Stomach (tissue), 4 donors: ENCODE measurements at regions not wholly inside any gene's neighbourhood (a gene's known extent, or its start where the extent isn't known, plus 50 kb on each side); places are given as distances from the start of the nearest gene placed in this dataset.

Experiments used
- POLR2A ChIP-seq, 4 donors: fragments of 450-650 bp; IDR thresholded peaks; one replicate each; pipeline ENCODE4 v1.6.1; 2016; ENCODE audit warnings: antibody characterized with exemption in 4 of 4, control low read depth in 2 of 4, mild to moderate bottlenecking in 1 of 4, moderate library complexity in 1 of 4
- TF ChIP-seq, protein P1 (sequence below), 7 experiments: fragments of 450-650 bp in 4 of 7; fragments of 200-600 bp in 3 of 7; sonication (generic) in 3 of 7; IDR thresholded peaks; one replicate each; pipeline ENCODE4 v1.5.1; 2016 to 2019; ENCODE audit warnings: antibody characterized with exemption in 7 of 7, control low read depth in 2 of 7, mild to moderate bottlenecking in 1 of 7

DNA sequence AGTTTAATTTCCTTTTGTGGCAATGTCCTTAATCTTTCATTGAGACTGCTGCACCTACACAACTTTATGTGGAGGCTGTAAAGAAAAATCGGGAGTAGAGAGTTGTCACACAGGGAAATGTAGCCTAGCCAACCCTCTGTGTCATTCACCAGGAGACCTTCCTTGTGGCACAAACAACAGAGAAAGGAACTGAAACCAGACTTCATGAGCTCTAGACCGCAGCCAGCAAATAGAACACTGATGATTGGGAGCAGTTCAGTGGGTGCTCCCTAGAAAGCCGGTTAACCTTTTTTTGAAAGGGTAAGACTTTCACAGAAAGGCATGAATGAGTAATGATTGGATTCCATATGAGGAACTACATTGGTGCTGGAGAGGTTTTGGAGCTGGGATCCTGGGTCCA lies 1752.4 kb upstream of the CELF4 start:
- TF ChIP-seq, protein P1, sequence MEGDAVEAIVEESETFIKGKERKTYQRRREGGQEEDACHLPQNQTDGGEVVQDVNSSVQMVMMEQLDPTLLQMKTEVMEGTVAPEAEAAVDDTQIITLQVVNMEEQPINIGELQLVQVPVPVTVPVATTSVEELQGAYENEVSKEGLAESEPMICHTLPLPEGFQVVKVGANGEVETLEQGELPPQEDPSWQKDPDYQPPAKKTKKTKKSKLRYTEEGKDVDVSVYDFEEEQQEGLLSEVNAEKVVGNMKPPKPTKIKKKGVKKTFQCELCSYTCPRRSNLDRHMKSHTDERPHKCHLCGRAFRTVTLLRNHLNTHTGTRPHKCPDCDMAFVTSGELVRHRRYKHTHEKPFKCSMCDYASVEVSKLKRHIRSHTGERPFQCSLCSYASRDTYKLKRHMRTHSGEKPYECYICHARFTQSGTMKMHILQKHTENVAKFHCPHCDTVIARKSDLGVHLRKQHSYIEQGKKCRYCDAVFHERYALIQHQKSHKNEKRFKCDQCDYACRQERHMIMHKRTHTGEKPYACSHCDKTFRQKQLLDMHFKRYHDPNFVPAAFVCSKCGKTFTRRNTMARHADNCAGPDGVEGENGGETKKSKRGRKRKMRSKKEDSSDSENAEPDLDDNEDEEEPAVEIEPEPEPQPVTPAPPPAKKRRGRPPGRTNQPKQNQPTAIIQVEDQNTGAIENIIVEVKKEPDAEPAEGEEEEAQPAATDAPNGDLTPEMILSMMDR (IDR thresholded peaks at IDR 0.05), result no peak
- TF ChIP-seq POLR2A (IDR thresholded peaks at IDR 0.05), result no peak
